Right hindlimb (tissue), 1 donor: ENCODE measurements at regions not wholly inside any gene's neighbourhood (a gene's known extent, or its start where the extent isn't known, plus 50 kb on each side); places are given as distances from the start of the nearest gene placed in this dataset.

ENCODE experiments used
- DNase-seq: peaks from one replicate; pipeline ENCODE4 v3.0.0-alpha.2; 2018

DNA sequence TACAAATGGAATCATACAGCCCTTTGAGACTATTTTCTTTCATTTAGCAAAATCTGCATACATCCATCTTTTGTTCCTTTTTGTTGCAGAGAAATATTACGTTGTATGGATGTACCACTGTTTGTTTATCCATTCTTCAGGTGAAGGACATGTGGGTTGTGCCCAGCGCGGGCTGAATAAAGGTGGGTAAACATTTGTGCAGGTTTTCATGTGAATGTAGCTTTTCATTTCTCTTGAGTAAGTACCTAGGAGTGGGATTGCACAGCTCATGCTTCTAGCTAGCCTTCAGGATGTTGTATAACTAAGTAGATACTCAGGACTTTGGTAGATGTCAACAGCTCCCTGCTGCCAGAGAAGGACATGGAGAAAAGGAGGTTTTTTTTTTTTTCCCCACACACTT lies 50.6 kb upstream of the SPRED2 start:
- no peak for DNase-seq
